ENCODE measurements at regions not wholly inside any gene's neighbourhood (a gene's known extent, or its start where the extent isn't known, plus 50 kb on each side); places are given as distances from the start of the nearest gene placed in this dataset.

- peak overlapping the region; percentile 69 for H3K4ac ChIP-seq (ENCODE audit: low read depth, low read length)
- no peaks in the 10 kb centered on the region for H3K79me1 ChIP-seq (ENCODE audit: low read depth in 1 of 2, low read length in 2 of 2)
- no peak overlapping the region for H3K4me2 ChIP-seq (ENCODE audit: low read depth, low read length)
- H3K4me1 ChIP-seq (ENCODE audit: control insufficient read depth, insufficient read depth, low read length): peaks cover 12% of the 10 kb centered on the region
- ATAC-seq (ENCODE audit: low read depth) (no peak; the same call in 1 of the 2 replicates), DNase-seq (no peak)
- 80% methylated on average over 1 of the region's 12 CpGs; no CpG with 5 or more reads in 1 of the 2 experiments for WGBS, 2 experiments (ENCODE audit: extremely low coverage in 2 of 2, insufficient read length in 1 of 2)
- H2BK120ac ChIP-seq (ENCODE audit: low read depth, low read length): peak overlapping the region; percentile 84
- peak overlapping the region; percentile 58 for H2BK5ac ChIP-seq (ENCODE audit: low read depth, low read length, poor library complexity, severe bottlenecking)
- H3K14ac ChIP-seq (replicated peaks; ENCODE audit: low read depth, low read length): 0 out of 2 replicates have a peak overlapping the region, but pooled peaks have one; percentile 42
- BruUV-seq (replicated peaks): no TSS peak
- H3K9ac ChIP-seq (ENCODE audit: low read depth, low read length): 0 out of 2 replicates have a peak overlapping the region, but pooled peaks have one; percentile 41
- ChIA-PET CTCF (no interaction called here), POLR2A (ENCODE audit: unreplicated experiment) (interaction anchor here (0.5 kb wide), 1 partner anchor 263 kb away, joined by 5 read pairs; no protein-coding TSS in a partner anchor)
- H3K9me3 ChIP-seq (ENCODE audit: control insufficient read depth, insufficient read depth, low read length): no peaks in the 10 kb centered on the region
- H2AK9ac ChIP-seq (replicated peaks; ENCODE audit: low read depth, low read length, poor library complexity): no peak overlapping the region
- peak overlapping the region; percentile 17; the same call in 1 of the 2 replicates for H3K27ac ChIP-seq (ENCODE audit: insufficient read depth, low read length)
- dilution Hi-C loops (cut with HindIII; ENCODE audit: low sequenced_read_pairs, unreplicated experiment): no loop called here
- H3K9me1 ChIP-seq (ENCODE audit: insufficient read depth, low read length): peaks cover 12% of the 10 kb centered on the region
- in situ Hi-C loops (cut with MboI; ENCODE audit: low sequenced_read_pairs): no loop called here
- peak overlapping the region; percentile 87 for H2AFZ ChIP-seq (replicated peaks; ENCODE audit: low read length, poor library complexity)
- no peaks in the 10 kb centered on the region for H4K20me1 ChIP-seq (ENCODE audit: insufficient read depth, low read length)
- intact Hi-C loops (cut with micrococcal nuclease): no loop called here
- no peak overlapping the region for H3K56ac ChIP-seq (ENCODE audit: extremely low read depth, insufficient read depth, low read length)
- peak overlapping the region; percentile 47; the same call in 1 of the 2 replicates for H2BK20ac ChIP-seq (ENCODE audit: low read depth, low read length)
- peak overlapping the region; percentile 75 for H3K18ac ChIP-seq (ENCODE audit: low read depth, low read length)
- no peaks in the 10 kb centered on the region for H3K27me3 ChIP-seq (ENCODE audit: control insufficient read depth, insufficient read depth, low read length)
- H3K23ac ChIP-seq (ENCODE audit: low read depth, low read length): no peak overlapping the region; the same call in 1 of the 2 replicates
- H3K4me3 ChIP-seq (ENCODE audit: insufficient read depth, low read depth, low read length): no peak overlapping the region
- no peaks in the 10 kb centered on the region for H3K36me3 ChIP-seq (ENCODE audit: control insufficient read depth, insufficient read depth, low read length)
- peak overlapping the region; percentile 37 to 88; a peak in 2 of 4 replicates for H4K8ac ChIP-seq (ENCODE audit: low read depth in 2 of 2, low read length in 2 of 2)
- peak overlapping the region; percentile 90; the same call in 2 of the 3 replicates for H2BK15ac ChIP-seq (ENCODE audit: low read depth, low read length)
- H2AK5ac ChIP-seq (ENCODE audit: low read depth, low read length): peak overlapping the region; percentile 30
- peak overlapping the region; percentile 90; the same call in 1 of the 2 replicates for H4K5ac ChIP-seq (ENCODE audit: low read depth, low read length)
- H4K91ac ChIP-seq (ENCODE audit: insufficient read depth, low read depth, low read length): peak overlapping the region; percentile 73
- no peak for TF ChIP-seq SMC3 (IDR thresholded peaks at IDR 0.05; ENCODE audit: low read depth, low read length)
- no peak for TF ChIP-seq MAZ (IDR thresholded peaks at IDR 0.05; ENCODE audit: borderline replicate concordance, low read depth, low read length)
- no peak for TF ChIP-seq FOS (IDR thresholded peaks at IDR 0.05; ENCODE audit: low read depth, low read length)
- TF ChIP-seq CHD1 (IDR thresholded peaks at IDR 0.05; ENCODE audit: low read depth, low read length): no peak
- no peak for TF ChIP-seq POLR2A (IDR thresholded peaks at IDR 0.05; ENCODE audit: low read depth, low read length)
- no peak for TF ChIP-seq RAD21 (IDR thresholded peaks at IDR 0.05; ENCODE audit: low read length)
- TF ChIP-seq CEBPB (IDR thresholded peaks at IDR 0.05; ENCODE audit: low read depth, low read length): no peak
- TF ChIP-seq CTCF (conservative IDR thresholded peaks at IDR 0.05; ENCODE audit: low read depth, low read length): no peak
- TF ChIP-seq MXI1 (IDR thresholded peaks at IDR 0.05; ENCODE audit: borderline replicate concordance, low read depth, low read length): no peak
- TF ChIP-seq BHLHE40 (IDR thresholded peaks at IDR 0.05; ENCODE audit: low read depth, low read length): no peak
- no peak for TF ChIP-seq NFE2L2 (IDR thresholded peaks at IDR 0.05; ENCODE audit: low read depth, low read length)
- no peak for TF ChIP-seq ELK1 (IDR thresholded peaks at IDR 0.05; ENCODE audit: borderline replicate concordance, low read depth, low read length)
- no peak for TF ChIP-seq MAFK (IDR thresholded peaks at IDR 0.05; ENCODE audit: low read depth, low read length)
- TF ChIP-seq RFX5 (IDR thresholded peaks at IDR 0.05; ENCODE audit: low read depth, low read length): no peak
- no peak for TF ChIP-seq RCOR1 (IDR thresholded peaks at IDR 0.05; ENCODE audit: insufficient replicate concordance, low read length)
Measured at GRCh38 chr10:14448197-14448990, 117.7 kb upstream of the FRMD4A start.

Data from IMR-90 (cell line).